ENCODE measurements at regions not wholly inside any gene's neighbourhood (a gene's known extent, or its start where the extent isn't known, plus 50 kb on each side); places are given as distances from the start of the nearest gene placed in this dataset.

- TF ChIP-seq CTCF (IDR thresholded peaks at IDR 0.05) (no peak), POLR2A (IDR thresholded peaks at IDR 0.05) (no peak)
Measured at GRCh38 chr6:14876778-14877613, 368.9 kb upstream of the JARID2 start.
